Esophagus muscularis mucosa (tissue), 3 donors: ENCODE measurements at regions not wholly inside any gene's neighbourhood (a gene's known extent, or its start where the extent isn't known, plus 50 kb on each side); places are given as distances from the start of the nearest gene placed in this dataset.

ENCODE experiments used
- CTCF ChIP-seq, 3 experiments: fragments of 200-600 bp in 2 of 3; fragments of 450-650 bp in 1 of 3; sonication (generic) in 2 of 3; IDR thresholded peaks; one replicate each; pipeline ENCODE4 v1.5.1; 2017 to 2019; ENCODE audit warnings: antibody characterized with exemption in 3 of 3, mild to moderate bottlenecking in 2 of 3, moderate library complexity in 1 of 3
- POLR2A ChIP-seq: fragments of 450-650 bp; IDR thresholded peaks from one replicate; pipeline ENCODE4 v1.6.1; 2017; ENCODE audit warnings: antibody characterized with exemption, moderate library complexity, mild to moderate bottlenecking, low read depth
- POLR2AphosphoS5 ChIP-seq, 2 donors: sonication (generic); formaldehyde crosslinking; IDR thresholded peaks; one replicate each; pipeline ENCODE4 v1.6.1; 2017; ENCODE audit warnings: antibody characterized with exemption in 2 of 2

DNA sequence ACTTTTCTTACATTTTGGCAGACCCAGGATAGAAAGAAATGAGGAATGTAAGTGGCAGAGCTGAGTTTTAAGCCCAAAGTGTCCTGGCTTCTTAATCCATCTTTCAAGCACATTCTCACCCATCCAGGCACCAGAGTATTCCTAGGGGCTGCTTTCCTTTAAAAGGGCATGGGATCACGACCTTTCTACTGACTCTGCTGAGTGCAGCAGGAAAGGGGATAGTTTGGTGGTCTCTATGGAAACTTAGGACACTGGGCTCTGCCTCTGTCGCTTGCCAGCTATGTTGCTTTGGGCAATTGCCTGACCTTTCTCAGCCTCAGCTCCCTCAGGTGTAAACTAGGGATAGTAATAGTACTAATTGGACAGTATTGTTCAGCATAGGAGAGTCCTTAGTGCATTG, 458.4 kb downstream of the PDCD6IP start:
- TF ChIP-seq CTCF (IDR thresholded peaks at IDR 0.05) = no peak
- TF ChIP-seq POLR2AphosphoS5 (IDR thresholded peaks at IDR 0.05) = no peak
- TF ChIP-seq POLR2A = no peak
